OCI-LY1 (cell line): ENCODE measurements at regions not wholly inside any gene's neighbourhood (a gene's known extent, or its start where the extent isn't known, plus 50 kb on each side); places are given as distances from the start of the nearest gene placed in this dataset.
"Not testable (repeated sequence)": the region's sequence is repeated elsewhere in the genome, so short reads cannot be mapped to it uniquely, and the experiment has no call there.

Source experiments
- H2AFZ ChIP-seq: fragments of 200-600 bp; sonication (generic), shearing (Covaris generic); 2 replicates; pipeline ENCODE4 v1.6.0; 2014; ENCODE audit warnings: antibody characterized with exemption, mild to moderate bottlenecking, low read length
- H3F3A ChIP-seq: fragments of 200-600 bp; sonication (generic), shearing (Covaris generic); 2 replicates; pipeline ENCODE4 v1.6.0; 2014; ENCODE audit warnings: mild to moderate bottlenecking, antibody characterized with exemption, low read length, moderate library complexity; ENCODE audit not compliant: insufficient read depth
- H3K27ac ChIP-seq: fragments of 200-600 bp; sonication (generic); 2 replicates; pipeline ENCODE4 v1.5.1; 2014; ENCODE audit warnings: low read length, mixed run types, mild to moderate bottlenecking, low read depth; ENCODE audit not compliant: poor library complexity, severe bottlenecking
- H3K27me3 ChIP-seq: fragments of 200-600 bp; sonication (generic); 2 replicates; pipeline ENCODE4 v1.6.0; 2014; ENCODE audit warnings: antibody characterized with exemption, mild to moderate bottlenecking, low read length, moderate library complexity; ENCODE audit not compliant: insufficient read depth
- H3K36me3 ChIP-seq: fragments of 200-600 bp; sonication (generic); 2 replicates; pipeline ENCODE4 v1.6.1; 2014; ENCODE audit warnings: mild to moderate bottlenecking, antibody characterized with exemption, low read length, moderate library complexity, mixed read lengths; ENCODE audit not compliant: insufficient read depth
- H3K4me1 ChIP-seq: fragments of 200-600 bp; sonication (generic); 2 replicates; pipeline ENCODE4 v1.5.1; 2014; ENCODE audit warnings: mild to moderate bottlenecking, low read length, moderate library complexity; ENCODE audit not compliant: insufficient read depth, severe bottlenecking
- H3K4me2 ChIP-seq: fragments of 200-600 bp; sonication (generic), shearing (Covaris generic); 2 replicates; pipeline ENCODE4 v1.6.1; 2014; ENCODE audit warnings: low read length
- H3K4me3 ChIP-seq: fragments of 200-600 bp; sonication (generic); 2 replicates; pipeline ENCODE4 v1.5.1; 2014; ENCODE audit warnings: low read length, low read depth, mild to moderate bottlenecking, mixed read lengths; ENCODE audit not compliant: poor library complexity, severe bottlenecking
- H3K79me2 ChIP-seq: fragments of 200-600 bp; shearing (Covaris generic); 2 replicates; pipeline ENCODE4 v1.6.1; 2016; ENCODE audit warnings: mixed run types, low read length, mixed read lengths; ENCODE audit not compliant: insufficient read depth
- H3K9ac ChIP-seq: fragments of 200-600 bp; sonication (generic), shearing (Covaris generic); 2 replicates; pipeline ENCODE4 v1.6.1; 2014; ENCODE audit warnings: mild to moderate bottlenecking, low read length, mixed read lengths
- H3K9me2 ChIP-seq: fragments of 200-600 bp; sonication (generic), shearing (Covaris generic); 2 replicates; pipeline ENCODE4 v1.6.1; 2014; ENCODE audit warnings: low read depth, mild to moderate bottlenecking, low read length, mixed read lengths
- H3K9me3 ChIP-seq: fragments of 200-600 bp; shearing (Covaris generic); 2 replicates; pipeline ENCODE4 v1.6.1; 2014; ENCODE audit warnings: low read length, mixed read lengths
- H4K20me1 ChIP-seq: fragments of 200-600 bp; sonication (generic), shearing (Covaris generic); 2 replicates; pipeline ENCODE4 v1.6.0; 2016; ENCODE audit warnings: mild to moderate bottlenecking, low read length; ENCODE audit not compliant: insufficient read depth
- CTCF ChIP-seq: fragments of 200-600 bp; sonication (generic), shearing (Covaris generic); IDR thresholded peaks from 2 replicates; pipeline ENCODE4 v1.5.1; 2017; ENCODE audit warnings: mild to moderate bottlenecking, antibody characterized with exemption, low read length, moderate library complexity, mixed read lengths
- EZH2 ChIP-seq: fragments of 200-600 bp; sonication (generic), shearing (Covaris generic); IDR thresholded peaks from 2 replicates; pipeline ENCODE4 v1.8.0; 2017; ENCODE audit warnings: borderline replicate concordance, mixed run types, mild to moderate bottlenecking, antibody characterized with exemption, low read length, moderate library complexity, mixed read lengths

GRCh38 chrX:43450355-43450754 is 205.7 kb upstream of the MAOA start:
- Histone ChIP-seq H3K79me2 (no peaks in the 10 kb centered on the region), H3K9ac (no peak overlapping the region), H3K4me2 (no peak overlapping the region), H3F3A (no peaks in the 10 kb centered on the region), H3K27me3 (no peaks in the 10 kb centered on the region), H3K9me3 (no peaks in the 10 kb centered on the region), H4K20me1 (no peaks in the 10 kb centered on the region), H3K9me2 (no peaks in the 10 kb centered on the region), H3K4me3 (no peak overlapping the region), H3K4me1 (no peaks in the 10 kb centered on the region), H3K36me3 (no peaks in the 10 kb centered on the region), H3K27ac (no peak overlapping the region), H2AFZ (no peak overlapping the region)
- TF ChIP-seq CTCF (no peak), EZH2 (no peak)

- H3K4me2 ChIP-seq, H4K20me1 ChIP-seq: not testable (repeated sequence)
These were observed 204.0 kb upstream of the MAOA start for GRCh38 chrX:43451976-43452686.

GRCh38 chrX:43456063-43456462 is 200.0 kb upstream of the MAOA start:
- Histone ChIP-seq H3K36me3 (no peaks in the 10 kb centered on the region), H3K27me3 (no peaks in the 10 kb centered on the region), H3K4me1 (no peaks in the 10 kb centered on the region)

More at GRCh38 chrX:43451976-43452686, 204.0 kb upstream of the MAOA start:
- H3K9ac ChIP-seq, H3K9me2 ChIP-seq, H3K9me3 ChIP-seq, H3K4me3 ChIP-seq, H3K4me1 ChIP-seq, H3K36me3 ChIP-seq, H3K27ac ChIP-seq, H3K79me2 ChIP-seq, H3F3A ChIP-seq, H2AFZ ChIP-seq, H3K27me3 ChIP-seq: not testable (repeated sequence)

More at GRCh38 chrX:43456063-43456462, 200.0 kb upstream of the MAOA start:
- H3K27ac ChIP-seq: no peak overlapping the region
- no peak for TF ChIP-seq EZH2
- TF ChIP-seq CTCF: no peak
- H2AFZ ChIP-seq: no peak overlapping the region
- no peak overlapping the region for H3K4me2 ChIP-seq
- no peaks in the 10 kb centered on the region for H3K9me2 ChIP-seq
- H3K79me2 ChIP-seq: no peaks in the 10 kb centered on the region
- no peak overlapping the region for H3K4me3 ChIP-seq
- no peaks in the 10 kb centered on the region for H3F3A ChIP-seq
- no peaks in the 10 kb centered on the region for H4K20me1 ChIP-seq
- H3K9ac ChIP-seq: no peak overlapping the region
- no peaks in the 10 kb centered on the region for H3K9me3 ChIP-seq
